ACC112 (cell line): ENCODE measurements at regions not wholly inside any gene's neighbourhood (a gene's known extent, or its start where the extent isn't known, plus 50 kb on each side); places are given as distances from the start of the nearest gene placed in this dataset.

Experiments
- H2AFZ ChIP-seq: fragments of 200-600 bp; sonication (generic); one replicate; pipeline ENCODE4 v1.6.0; 2017; ENCODE audit warnings: antibody characterized with exemption, low read length; ENCODE audit not compliant: unreplicated experiment
- H3K27ac ChIP-seq: fragments of 200-600 bp; sonication (generic); 2 replicates; pipeline ENCODE4 v1.5.1; 2014; ENCODE audit warnings: low read depth, mild to moderate bottlenecking, antibody characterized with exemption, low read length, moderate library complexity
- H3K27me3 ChIP-seq: fragments of 200-600 bp; sonication (generic); 2 replicates; pipeline ENCODE4 v1.6.1; 2014; ENCODE audit warnings: mild to moderate bottlenecking, antibody characterized with exemption, low read length, moderate library complexity, mixed read lengths; ENCODE audit not compliant: insufficient read depth
- H3K36me3 ChIP-seq: fragments of 200-600 bp; sonication (generic); 2 replicates; pipeline ENCODE4 v1.6.1; 2016; ENCODE audit warnings: mild to moderate bottlenecking, antibody characterized with exemption, low read length, moderate library complexity, mixed read lengths; ENCODE audit not compliant: insufficient read depth
- H3K4me1 ChIP-seq: fragments of 200-600 bp; sonication (generic); one replicate; pipeline ENCODE4 v1.6.1; 2016; ENCODE audit warnings: low read length, mixed read lengths; ENCODE audit not compliant: insufficient read depth, unreplicated experiment, control insufficient read depth
- H3K4me3 ChIP-seq: fragments of 200-600 bp; sonication (generic); 2 replicates; pipeline ENCODE4 v1.5.1; 2014; ENCODE audit warnings: mild to moderate bottlenecking, low read depth, low read length
- H3K79me2 ChIP-seq: fragments of 200-600 bp; sonication (generic); one replicate; pipeline ENCODE4 v1.6.0; 2016; ENCODE audit warnings: low read length; ENCODE audit not compliant: control insufficient read depth, unreplicated experiment, insufficient read depth

DNA sequence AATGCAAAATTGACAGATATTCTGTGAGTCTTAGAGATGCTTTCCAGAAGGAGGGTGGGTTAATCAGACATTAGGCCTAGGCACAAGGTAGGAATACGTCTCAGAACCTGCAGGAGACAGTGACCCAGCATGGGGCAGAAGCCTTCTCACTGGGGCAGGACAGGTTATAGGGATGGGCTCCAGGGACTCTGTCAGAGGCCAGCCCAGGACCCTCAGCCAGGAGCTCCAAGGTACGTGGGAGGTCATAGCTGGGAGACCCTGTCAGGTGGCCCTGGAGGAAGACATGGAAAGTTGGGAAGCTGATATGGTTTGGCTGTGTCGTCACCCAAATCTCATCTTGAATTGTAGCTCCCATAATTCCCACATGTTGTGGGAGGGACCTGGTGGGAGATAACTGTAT lies 450.4 kb downstream of the GADD45G start:
- no peak overlapping the region for H3K27ac ChIP-seq
- no peak overlapping the region for H2AFZ ChIP-seq
- no peaks in the 10 kb centered on the region for H3K36me3 ChIP-seq
- no peaks in the 10 kb centered on the region for H3K27me3 ChIP-seq
- H3K79me2 ChIP-seq: no peaks in the 10 kb centered on the region
- no peak overlapping the region for H3K4me3 ChIP-seq
- no peaks in the 10 kb centered on the region for H3K4me1 ChIP-seq

DNA sequence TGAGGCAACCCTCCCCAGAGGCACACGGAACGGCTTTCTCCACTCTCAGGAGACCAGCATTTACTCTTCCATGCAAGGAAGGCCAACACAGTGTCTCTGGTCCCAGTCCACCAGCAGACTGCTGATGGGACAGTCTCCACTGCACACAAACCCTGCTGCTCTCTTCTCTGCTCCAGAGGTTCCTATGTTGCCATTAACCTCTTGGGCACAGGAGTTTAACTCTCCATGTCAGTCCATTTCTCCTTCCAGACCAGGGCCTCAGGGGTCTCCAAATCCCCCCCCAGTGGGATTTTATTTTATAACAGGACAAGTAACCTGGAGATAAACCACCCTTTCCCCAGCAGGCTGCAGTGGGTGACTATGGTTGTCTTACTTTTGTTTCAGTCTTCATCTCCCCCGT lies 452.5 kb downstream of the GADD45G start:
- no peak overlapping the region for H3K27ac ChIP-seq
- H2AFZ ChIP-seq: no peak overlapping the region
- H3K4me3 ChIP-seq: no peak overlapping the region
- H3K79me2 ChIP-seq: no peaks in the 10 kb centered on the region
- H3K27me3 ChIP-seq: no peaks in the 10 kb centered on the region
- H3K36me3 ChIP-seq: no peaks in the 10 kb centered on the region
- no peaks in the 10 kb centered on the region for H3K4me1 ChIP-seq

DNA sequence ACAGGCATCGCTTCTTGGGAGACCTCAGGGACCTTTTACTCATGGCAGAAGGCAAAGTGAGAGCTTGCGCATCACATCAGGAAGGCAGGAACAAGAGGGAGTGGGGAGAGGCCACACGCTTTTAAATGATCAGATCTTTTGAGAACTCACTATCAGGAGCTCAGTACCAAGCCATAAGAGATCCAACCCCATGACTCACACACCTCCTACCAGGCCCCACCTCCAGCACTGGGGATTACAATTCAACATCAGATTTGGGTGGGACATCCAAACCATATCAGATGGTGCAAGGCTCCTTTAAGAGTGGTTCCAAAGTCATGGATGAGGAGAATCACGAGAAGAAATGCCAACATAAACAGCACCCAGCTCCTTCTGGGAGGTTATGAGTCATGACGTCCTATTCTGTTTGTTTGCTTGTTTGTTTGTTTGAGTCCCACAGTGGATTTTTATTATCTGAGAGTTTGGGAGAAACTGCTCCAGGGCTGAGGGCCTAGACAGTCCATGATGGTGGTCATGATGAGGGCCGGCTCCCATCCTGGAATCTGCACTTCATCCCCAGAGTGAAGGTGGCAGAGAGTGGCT lies 453.5 kb downstream of the GADD45G start:
- Histone ChIP-seq H3K27me3 (no peaks in the 10 kb centered on the region), H3K79me2 (no peaks in the 10 kb centered on the region), H2AFZ (no peak overlapping the region), H3K4me3 (no peak overlapping the region), H3K36me3 (no peaks in the 10 kb centered on the region), H3K4me1 (no peaks in the 10 kb centered on the region), H3K27ac (no peak overlapping the region)

- H3K27me3 ChIP-seq: no peaks in the 10 kb centered on the region
- no peak overlapping the region for H3K4me3 ChIP-seq
- H2AFZ ChIP-seq: no peak overlapping the region
- H3K36me3 ChIP-seq: no peaks in the 10 kb centered on the region
- H3K27ac ChIP-seq: no peak overlapping the region
- H3K4me1 ChIP-seq: no peaks in the 10 kb centered on the region
- H3K79me2 ChIP-seq: no peaks in the 10 kb centered on the region
These were observed 454.6 kb downstream of the GADD45G start for GRCh38 chr9:90059436-90059835.

DNA sequence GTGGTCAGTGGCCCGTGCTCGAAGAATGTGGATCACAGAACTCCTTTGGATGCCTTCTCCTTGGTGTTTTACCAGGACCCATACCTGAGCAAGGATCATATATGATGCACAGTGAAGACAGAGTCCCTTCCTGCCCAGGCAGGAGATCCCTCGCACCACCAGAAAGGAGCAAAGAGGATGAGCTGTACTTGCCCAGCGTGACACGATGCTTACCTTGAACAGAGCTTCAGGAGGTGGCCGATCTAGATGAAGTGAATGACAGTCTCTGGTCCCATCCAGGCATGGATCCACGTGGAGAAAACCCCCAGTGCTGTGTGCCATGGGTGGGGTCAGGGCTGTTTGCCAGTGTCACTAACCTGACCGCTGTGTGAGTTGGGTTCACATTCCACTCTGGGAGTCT lies 455.4 kb downstream of the GADD45G start:
- Histone ChIP-seq H3K27me3 (no peaks in the 10 kb centered on the region), H2AFZ (no peak overlapping the region), H3K79me2 (no peaks in the 10 kb centered on the region), H3K4me3 (no peak overlapping the region), H3K36me3 (no peaks in the 10 kb centered on the region), H3K27ac (no peak overlapping the region), H3K4me1 (no peaks in the 10 kb centered on the region)

DNA sequence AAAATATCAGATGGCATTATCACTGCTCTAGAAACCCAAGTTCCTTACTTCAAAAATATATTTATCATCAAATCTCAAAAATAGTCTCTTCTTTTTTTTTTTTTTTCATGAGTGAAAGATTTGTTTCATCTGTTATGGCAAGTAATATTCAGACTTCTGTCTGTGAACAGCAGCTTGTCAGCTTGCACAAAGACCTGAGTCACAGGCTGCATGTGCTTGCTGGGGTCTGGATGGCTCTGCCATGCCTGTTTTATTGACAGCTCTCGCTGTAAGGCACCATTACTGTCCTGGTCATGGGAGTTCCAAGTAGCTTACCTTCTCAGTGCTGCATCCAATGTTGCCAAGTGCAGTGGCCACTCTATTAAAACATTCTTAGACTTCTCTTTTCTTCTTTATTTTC lies 456.4 kb downstream of the GADD45G start:
- no peak overlapping the region for H2AFZ ChIP-seq
- H3K27ac ChIP-seq: no peak overlapping the region
- no peak overlapping the region for H3K4me3 ChIP-seq
- no peaks in the 10 kb centered on the region for H3K79me2 ChIP-seq
- H3K36me3 ChIP-seq: no peaks in the 10 kb centered on the region
- no peaks in the 10 kb centered on the region for H3K27me3 ChIP-seq
- H3K4me1 ChIP-seq: no peaks in the 10 kb centered on the region

DNA sequence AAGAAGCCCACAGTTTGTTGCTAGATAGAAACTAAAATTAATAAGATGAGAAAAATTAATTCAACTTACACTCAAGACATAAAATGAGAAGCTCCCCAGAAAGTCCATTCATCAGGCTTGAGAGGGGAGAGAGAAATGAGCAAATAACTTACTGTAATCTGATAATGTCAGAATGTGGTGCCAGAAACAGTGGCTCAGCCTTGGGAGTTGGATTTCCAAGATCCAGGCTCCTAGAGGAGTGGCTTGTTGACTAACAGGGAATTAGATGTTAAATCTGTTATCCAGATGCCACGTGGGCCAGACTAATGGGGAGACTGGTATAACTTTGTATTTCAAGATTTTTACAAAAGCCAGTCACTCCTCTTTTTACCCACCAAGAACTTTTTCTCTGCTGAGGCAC lies 458.2 kb downstream of the GADD45G start:
- no peaks in the 10 kb centered on the region for H3K4me1 ChIP-seq

DNA sequence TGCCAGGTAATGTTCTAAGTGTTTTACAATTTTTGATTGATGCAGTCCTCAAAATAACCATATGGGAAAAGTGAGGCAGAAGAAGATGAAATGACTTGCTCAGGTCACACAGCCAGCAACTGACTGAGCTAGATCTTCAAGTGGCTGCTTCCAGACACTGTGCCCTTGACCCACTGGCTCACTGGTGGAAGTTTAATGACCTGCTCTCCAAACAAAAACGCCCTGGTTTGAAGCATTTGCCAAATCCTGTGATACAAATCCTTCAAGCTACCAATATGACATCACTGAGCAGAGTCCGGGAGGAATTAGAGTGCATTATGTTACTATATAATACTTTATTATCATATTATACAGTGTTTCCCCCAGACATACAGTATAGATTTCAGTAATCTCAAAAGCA lies 459.4 kb downstream of the GADD45G start:
- Histone ChIP-seq H3K4me3 (no peak overlapping the region), H3K4me1 (no peaks in the 10 kb centered on the region), H2AFZ (no peak overlapping the region), H3K79me2 (no peaks in the 10 kb centered on the region), H3K27me3 (no peaks in the 10 kb centered on the region), H3K27ac (no peak overlapping the region), H3K36me3 (no peaks in the 10 kb centered on the region)

More for the DNA sequence above, 458.2 kb downstream of the GADD45G start:
- no peak overlapping the region for H3K4me3 ChIP-seq
- H2AFZ ChIP-seq: no peak overlapping the region
- H3K79me2 ChIP-seq: no peaks in the 10 kb centered on the region
- H3K27ac ChIP-seq: no peak overlapping the region
- H3K27me3 ChIP-seq: no peaks in the 10 kb centered on the region
- H3K36me3 ChIP-seq: no peaks in the 10 kb centered on the region

- no peaks in the 10 kb centered on the region for H3K4me1 ChIP-seq
- no peak overlapping the region for H2AFZ ChIP-seq
- H3K27ac ChIP-seq: no peak overlapping the region
- H3K27me3 ChIP-seq: no peaks in the 10 kb centered on the region
- H3K4me3 ChIP-seq: no peak overlapping the region
- H3K79me2 ChIP-seq: no peaks in the 10 kb centered on the region
- no peaks in the 10 kb centered on the region for H3K36me3 ChIP-seq
These were observed 460.2 kb downstream of the GADD45G start for GRCh38 chr9:90064971-90065370.

DNA sequence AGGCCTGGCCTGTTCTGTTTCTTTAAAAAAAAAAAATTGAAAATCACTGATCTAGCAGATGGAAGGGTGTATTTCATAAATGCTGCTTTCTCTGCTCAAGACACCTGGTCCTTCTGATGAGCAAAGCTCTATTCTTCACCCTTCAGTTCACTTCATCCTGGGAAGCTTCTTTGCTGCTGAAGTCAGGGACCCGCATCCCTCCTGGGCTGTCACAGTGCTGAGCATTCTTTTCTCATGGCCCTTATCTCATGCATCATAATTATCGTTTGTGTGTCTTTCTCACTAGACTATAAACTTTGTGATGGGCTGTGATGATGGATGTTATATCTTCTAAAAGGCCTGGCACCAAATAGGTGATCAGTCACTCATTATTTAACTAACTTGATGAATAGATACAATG lies 461.0 kb downstream of the GADD45G start:
- no peaks in the 10 kb centered on the region for H3K27me3 ChIP-seq
- no peaks in the 10 kb centered on the region for H3K36me3 ChIP-seq
- no peaks in the 10 kb centered on the region for H3K4me1 ChIP-seq
- H3K4me3 ChIP-seq: no peak overlapping the region
- no peaks in the 10 kb centered on the region for H3K79me2 ChIP-seq
- no peak overlapping the region for H3K27ac ChIP-seq
- H2AFZ ChIP-seq: no peak overlapping the region

DNA sequence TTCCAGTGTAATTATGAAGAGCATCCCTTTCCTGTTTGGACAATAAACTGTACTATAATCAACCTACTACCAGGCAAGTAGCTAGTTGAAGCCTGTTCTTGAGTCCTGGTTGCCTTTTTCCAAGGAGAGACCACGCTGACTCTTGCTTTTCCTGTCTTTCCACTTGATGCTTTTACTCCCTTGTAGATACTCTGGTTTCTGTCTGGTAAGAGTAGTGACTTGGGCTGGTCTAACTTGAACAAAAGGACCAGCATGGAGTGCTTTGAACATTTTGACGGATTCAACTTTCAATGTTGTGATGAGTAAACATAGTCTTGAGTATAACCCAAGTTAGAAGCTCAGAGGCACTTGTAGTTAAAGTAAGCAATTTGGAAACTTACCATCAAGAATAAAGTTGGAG lies 464.3 kb downstream of the GADD45G start:
- Histone ChIP-seq H3K79me2 (no peaks in the 10 kb centered on the region), H3K27ac (no peak overlapping the region), H3K4me3 (no peak overlapping the region), H2AFZ (no peak overlapping the region), H3K36me3 (no peaks in the 10 kb centered on the region), H3K4me1 (no peaks in the 10 kb centered on the region), H3K27me3 (no peaks in the 10 kb centered on the region)
